ENCODE measurements at regions not wholly inside any gene's neighbourhood (a gene's known extent, or its start where the extent isn't known, plus 50 kb on each side); places are given as distances from the start of the nearest gene placed in this dataset.

DNA sequence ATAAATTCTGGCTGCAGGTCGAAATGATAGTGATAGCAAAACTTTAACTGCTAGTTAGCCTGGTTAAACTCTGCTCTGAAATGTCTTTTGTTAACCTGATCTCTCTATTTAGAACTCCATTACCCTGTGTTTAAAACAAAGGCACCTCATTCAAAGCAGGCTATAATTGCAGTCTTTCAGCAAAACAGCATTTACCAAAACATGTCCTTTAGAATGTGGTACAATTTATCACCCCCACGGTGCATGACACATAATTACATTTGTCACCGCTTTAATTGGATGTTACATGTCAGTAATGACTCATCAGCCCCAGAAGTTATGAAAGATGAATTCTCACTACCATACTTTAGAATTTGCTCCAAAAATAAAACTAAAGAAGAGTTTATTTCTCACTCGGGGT lies 295.4 kb downstream of the TOX3 start:
- H3K9me3 ChIP-seq (ENCODE audit: control insufficient read depth in 2 of 3, insufficient read depth in 1 of 3, low read length in 3 of 3), result peaks cover 0 to 13% (median 4%) of the 10 kb centered on the region in 3 donors
- DNase-seq (no peak), FAIRE-seq (no peak)
- H3K4me3 ChIP-seq (ENCODE audit: low read length in 3 of 3), result no peak overlapping the region
- H3K27ac ChIP-seq (ENCODE audit: low read depth in 2 of 2, low read length in 2 of 2), result no peak overlapping the region
- H3K9ac ChIP-seq (ENCODE audit: low read length in 3 of 3), result no peak overlapping the region
- peaks cover 0 to 5% (median 0%) of the 10 kb centered on the region in 3 donors for H3K4me1 ChIP-seq (ENCODE audit: control insufficient read depth in 2 of 3, insufficient read depth in 2 of 3, low read depth in 1 of 3, low read length in 3 of 3)
- intact Hi-C loops (cut with DNase I), result no loop called here
- TF ChIP-seq, protein P1, sequence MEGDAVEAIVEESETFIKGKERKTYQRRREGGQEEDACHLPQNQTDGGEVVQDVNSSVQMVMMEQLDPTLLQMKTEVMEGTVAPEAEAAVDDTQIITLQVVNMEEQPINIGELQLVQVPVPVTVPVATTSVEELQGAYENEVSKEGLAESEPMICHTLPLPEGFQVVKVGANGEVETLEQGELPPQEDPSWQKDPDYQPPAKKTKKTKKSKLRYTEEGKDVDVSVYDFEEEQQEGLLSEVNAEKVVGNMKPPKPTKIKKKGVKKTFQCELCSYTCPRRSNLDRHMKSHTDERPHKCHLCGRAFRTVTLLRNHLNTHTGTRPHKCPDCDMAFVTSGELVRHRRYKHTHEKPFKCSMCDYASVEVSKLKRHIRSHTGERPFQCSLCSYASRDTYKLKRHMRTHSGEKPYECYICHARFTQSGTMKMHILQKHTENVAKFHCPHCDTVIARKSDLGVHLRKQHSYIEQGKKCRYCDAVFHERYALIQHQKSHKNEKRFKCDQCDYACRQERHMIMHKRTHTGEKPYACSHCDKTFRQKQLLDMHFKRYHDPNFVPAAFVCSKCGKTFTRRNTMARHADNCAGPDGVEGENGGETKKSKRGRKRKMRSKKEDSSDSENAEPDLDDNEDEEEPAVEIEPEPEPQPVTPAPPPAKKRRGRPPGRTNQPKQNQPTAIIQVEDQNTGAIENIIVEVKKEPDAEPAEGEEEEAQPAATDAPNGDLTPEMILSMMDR (IDR thresholded peaks at IDR 0.05; ENCODE audit: borderline replicate concordance, extremely low read depth, insufficient read depth), result no peak
- H3K36me3 ChIP-seq (ENCODE audit: control insufficient read depth in 2 of 3, insufficient read depth in 3 of 3, low read length in 3 of 3), result no peaks in the 10 kb centered on the region
- H3K27me3 ChIP-seq (ENCODE audit: control insufficient read depth, insufficient read depth, low read length), result no peaks in the 10 kb centered on the region

DNA sequence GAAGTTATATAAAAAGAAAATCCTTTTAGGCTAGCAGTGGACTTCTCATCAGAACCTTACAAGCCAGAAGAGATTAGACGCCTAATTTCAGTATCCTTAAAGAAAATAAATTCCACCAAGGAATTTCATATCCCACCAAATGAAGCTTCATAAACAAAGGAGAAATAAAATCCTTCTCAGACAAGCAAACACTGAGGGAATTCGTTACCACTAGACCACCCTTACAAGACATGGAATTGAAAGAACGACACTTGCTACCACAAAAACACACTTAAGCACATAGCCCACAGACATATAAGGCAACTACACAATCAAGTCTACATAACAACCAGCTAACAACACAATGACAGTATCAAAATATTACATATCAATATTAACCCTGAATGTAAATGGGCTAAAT lies 299.2 kb downstream of the TOX3 start:
- H3K36me3 ChIP-seq (ENCODE audit: control insufficient read depth in 2 of 3, insufficient read depth in 3 of 3, low read length in 3 of 3), result no peaks in the 10 kb centered on the region
- no peak overlapping the region for H3K9ac ChIP-seq (ENCODE audit: low read length in 3 of 3)
- no peaks in the 10 kb centered on the region for H3K4me1 ChIP-seq (ENCODE audit: control insufficient read depth in 2 of 3, insufficient read depth in 2 of 3, low read depth in 1 of 3, low read length in 3 of 3)
- no peak overlapping the region for H3K4me3 ChIP-seq (ENCODE audit: low read length in 3 of 3)
- intact Hi-C loops (cut with DNase I), result no loop called here
- DNase-seq, result no peak
- H3K9me3 ChIP-seq (ENCODE audit: control insufficient read depth in 2 of 3, insufficient read depth in 1 of 3, low read length in 3 of 3), result peaks cover 0 to 13% (median 4%) of the 10 kb centered on the region in 3 donors
- TF ChIP-seq, protein P1 (IDR thresholded peaks at IDR 0.05; ENCODE audit: borderline replicate concordance, extremely low read depth, insufficient read depth), result no peak
- H3K27ac ChIP-seq (ENCODE audit: low read depth in 2 of 2, low read length in 2 of 2), result no peak overlapping the region
- no peaks in the 10 kb centered on the region for H3K27me3 ChIP-seq (ENCODE audit: control insufficient read depth, insufficient read depth, low read length)
- no peak for FAIRE-seq

DNA sequence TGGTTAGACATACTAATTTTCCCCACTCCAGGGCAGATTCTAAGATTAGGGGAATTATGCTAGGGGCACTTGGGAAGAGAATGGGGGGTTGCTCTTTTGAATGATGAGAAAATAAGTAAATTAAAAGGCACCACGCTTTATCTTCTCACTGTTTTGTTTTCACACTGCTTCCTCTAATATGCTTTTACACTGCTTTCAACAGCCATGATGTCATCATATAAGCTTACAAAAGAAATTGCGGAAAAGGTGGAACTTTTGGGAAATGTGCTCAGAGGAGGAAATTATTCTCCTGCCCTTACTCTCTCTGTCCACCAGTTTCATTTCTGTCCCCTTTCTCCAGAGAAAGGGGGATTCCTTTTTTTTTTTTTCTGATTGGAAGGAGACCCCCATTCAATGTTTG lies 308.2 kb downstream of the TOX3 start:
- intact Hi-C loops (cut with DNase I), result no loop called here
- Histone ChIP-seq H3K27me3 (ENCODE audit: control insufficient read depth, insufficient read depth, low read length) (no peaks in the 10 kb centered on the region), H3K27ac (ENCODE audit: low read depth in 2 of 2, low read length in 2 of 2) (no peak overlapping the region), H3K4me3 (ENCODE audit: low read length in 3 of 3) (no peak overlapping the region), H3K9me3 (ENCODE audit: control insufficient read depth in 2 of 3, insufficient read depth in 1 of 3, low read length in 3 of 3) (no peaks in the 10 kb centered on the region), H3K36me3 (ENCODE audit: control insufficient read depth in 2 of 3, insufficient read depth in 3 of 3, low read length in 3 of 3) (no peaks in the 10 kb centered on the region), H3K4me1 (ENCODE audit: control insufficient read depth in 2 of 3, insufficient read depth in 2 of 3, low read depth in 1 of 3, low read length in 3 of 3) (no peaks in the 10 kb centered on the region), H3K9ac (ENCODE audit: low read length in 3 of 3) (no peak overlapping the region)
- TF ChIP-seq, protein P1 (IDR thresholded peaks at IDR 0.05; ENCODE audit: borderline replicate concordance, extremely low read depth, insufficient read depth), result no peak
- FAIRE-seq (no peak), DNase-seq (no peak)

DNA sequence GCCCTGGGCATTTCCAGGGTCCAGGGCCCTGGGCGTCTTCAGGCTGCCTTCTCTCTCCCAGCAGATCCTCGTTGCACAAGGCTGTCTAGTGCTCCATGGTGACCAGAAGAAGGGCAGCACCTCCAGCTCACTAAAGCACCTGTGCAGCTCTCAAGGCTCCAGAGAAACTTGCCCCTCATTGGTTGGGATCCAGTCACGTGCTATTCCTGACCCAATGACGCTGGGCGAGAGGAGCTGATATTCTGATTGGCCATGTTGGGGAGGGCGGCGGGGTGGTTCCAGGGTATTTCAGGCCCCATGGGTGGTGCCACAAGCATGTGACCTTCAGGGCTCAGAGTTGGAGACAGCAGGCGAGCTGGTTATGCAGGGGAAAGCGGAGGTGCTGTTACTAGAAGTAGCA lies 309.1 kb downstream of the TOX3 start:
- FAIRE-seq (no peak), DNase-seq (no peak)
- no peak overlapping the region for H3K4me3 ChIP-seq (ENCODE audit: low read length in 3 of 3)
- H3K27me3 ChIP-seq (ENCODE audit: control insufficient read depth, insufficient read depth, low read length), result no peaks in the 10 kb centered on the region
- H3K36me3 ChIP-seq (ENCODE audit: control insufficient read depth in 2 of 3, insufficient read depth in 3 of 3, low read length in 3 of 3), result no peaks in the 10 kb centered on the region
- no peak overlapping the region for H3K9ac ChIP-seq (ENCODE audit: low read length in 3 of 3)
- intact Hi-C loops (cut with DNase I), result no loop called here
- TF ChIP-seq, protein P1 (IDR thresholded peaks at IDR 0.05; ENCODE audit: borderline replicate concordance, extremely low read depth, insufficient read depth), result no peak
- no peaks in the 10 kb centered on the region for H3K4me1 ChIP-seq (ENCODE audit: control insufficient read depth in 2 of 3, insufficient read depth in 2 of 3, low read depth in 1 of 3, low read length in 3 of 3)
- H3K27ac ChIP-seq (ENCODE audit: low read depth in 2 of 2, low read length in 2 of 2), result no peak overlapping the region
- H3K9me3 ChIP-seq (ENCODE audit: control insufficient read depth in 2 of 3, insufficient read depth in 1 of 3, low read length in 3 of 3), result no peaks in the 10 kb centered on the region
